ENCODE measurements at regions not wholly inside any gene's neighbourhood (a gene's known extent, or its start where the extent isn't known, plus 50 kb on each side); places are given as distances from the start of the nearest gene placed in this dataset.

DNA sequence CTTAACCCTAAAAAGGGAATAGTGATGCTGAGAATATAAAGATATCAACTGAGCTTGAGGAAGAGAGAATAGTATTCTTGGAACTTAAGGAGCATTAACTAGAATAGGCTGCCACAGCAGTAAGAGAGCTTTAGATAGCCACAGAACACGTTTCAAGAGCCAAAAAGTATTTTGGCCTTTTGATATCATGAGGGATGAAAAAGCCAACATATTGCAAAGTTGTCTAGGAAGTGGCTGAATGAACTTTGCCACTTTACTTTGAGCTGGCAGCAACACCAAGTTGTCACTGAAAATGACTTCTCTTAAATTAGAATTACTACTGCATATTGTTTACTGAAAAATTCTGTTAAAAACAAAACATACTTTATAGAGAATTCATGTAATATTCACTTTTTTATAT lies 1476.2 kb downstream of the MRPL39 start:
- in situ Hi-C loops (cut with HindIII; ENCODE audit: low sequenced_read_pairs), result no loop called here
- DNase-seq (ENCODE audit: low read depth), result no peak
- H3K4me3 ChIP-seq (ENCODE audit: low read depth, low read length), result no peak overlapping the region
- TF ChIP-seq, protein P1, sequence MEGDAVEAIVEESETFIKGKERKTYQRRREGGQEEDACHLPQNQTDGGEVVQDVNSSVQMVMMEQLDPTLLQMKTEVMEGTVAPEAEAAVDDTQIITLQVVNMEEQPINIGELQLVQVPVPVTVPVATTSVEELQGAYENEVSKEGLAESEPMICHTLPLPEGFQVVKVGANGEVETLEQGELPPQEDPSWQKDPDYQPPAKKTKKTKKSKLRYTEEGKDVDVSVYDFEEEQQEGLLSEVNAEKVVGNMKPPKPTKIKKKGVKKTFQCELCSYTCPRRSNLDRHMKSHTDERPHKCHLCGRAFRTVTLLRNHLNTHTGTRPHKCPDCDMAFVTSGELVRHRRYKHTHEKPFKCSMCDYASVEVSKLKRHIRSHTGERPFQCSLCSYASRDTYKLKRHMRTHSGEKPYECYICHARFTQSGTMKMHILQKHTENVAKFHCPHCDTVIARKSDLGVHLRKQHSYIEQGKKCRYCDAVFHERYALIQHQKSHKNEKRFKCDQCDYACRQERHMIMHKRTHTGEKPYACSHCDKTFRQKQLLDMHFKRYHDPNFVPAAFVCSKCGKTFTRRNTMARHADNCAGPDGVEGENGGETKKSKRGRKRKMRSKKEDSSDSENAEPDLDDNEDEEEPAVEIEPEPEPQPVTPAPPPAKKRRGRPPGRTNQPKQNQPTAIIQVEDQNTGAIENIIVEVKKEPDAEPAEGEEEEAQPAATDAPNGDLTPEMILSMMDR (IDR thresholded peaks at IDR 0.05; ENCODE audit: low read depth, low read length, missing control alignments), result no peak

GRCh38 chr21:24127651-24128050 lies 1479.6 kb downstream of the MRPL39 start:
- in situ Hi-C loops (cut with HindIII; ENCODE audit: low sequenced_read_pairs), result no loop called here
- no peak for DNase-seq (ENCODE audit: low read depth)
- TF ChIP-seq, protein P1 (IDR thresholded peaks at IDR 0.05; ENCODE audit: low read depth, low read length, missing control alignments), result no peak
- no peak overlapping the region for H3K4me3 ChIP-seq (ENCODE audit: low read depth, low read length)

- TF ChIP-seq, protein P1 (IDR thresholded peaks at IDR 0.05; ENCODE audit: low read depth, low read length, missing control alignments), result no peak
- in situ Hi-C loops (cut with HindIII; ENCODE audit: low sequenced_read_pairs), result no loop called here
- DNase-seq (ENCODE audit: low read depth), result no peak
- no peak overlapping the region for H3K4me3 ChIP-seq (ENCODE audit: low read depth, low read length)
These were observed 1483.5 kb downstream of the MRPL39 start for GRCh38 chr21:24123785-24124184.

DNA sequence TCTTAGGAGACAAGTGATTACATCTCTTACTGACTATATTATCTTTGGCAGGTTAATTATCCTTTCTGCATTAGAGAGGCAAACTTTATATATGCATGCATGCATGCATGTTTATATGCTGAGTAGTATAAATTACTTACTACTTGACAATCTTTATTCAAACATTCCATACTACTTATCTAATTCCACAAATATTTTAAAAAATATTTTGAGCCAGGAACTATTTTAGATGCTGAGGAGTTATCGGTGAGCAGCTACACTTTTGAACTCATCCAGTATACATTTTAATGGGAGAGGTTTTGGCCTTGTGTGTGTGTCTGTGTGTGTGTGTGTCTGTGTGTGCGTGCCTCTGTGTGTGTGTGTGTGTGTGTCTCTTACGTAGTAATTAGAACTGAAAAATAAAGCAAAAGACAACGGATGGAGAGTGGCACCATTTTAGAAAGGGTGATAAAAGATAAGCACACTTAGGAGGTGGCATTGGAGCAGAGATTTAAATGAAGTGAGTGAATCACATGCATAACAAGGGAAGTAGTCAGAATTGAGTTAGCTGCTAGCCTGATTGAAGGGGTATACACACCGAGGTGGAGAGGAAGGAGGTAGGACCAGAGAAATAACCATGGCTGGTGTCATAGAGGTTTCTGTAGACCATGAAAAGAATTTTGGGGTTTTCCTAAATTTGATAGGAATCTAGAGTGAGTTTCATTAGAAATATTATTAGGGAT lies 1488.4 kb downstream of the MRPL39 start:
- no peak for DNase-seq (ENCODE audit: low read depth)
- in situ Hi-C loops (cut with HindIII; ENCODE audit: low sequenced_read_pairs), result no loop called here
- TF ChIP-seq, protein P1 (IDR thresholded peaks at IDR 0.05; ENCODE audit: low read depth, low read length, missing control alignments), result no peak
- H3K4me3 ChIP-seq (ENCODE audit: low read depth, low read length), result no peak overlapping the region

GRCh38 chr21:24115141-24115540 lies 1492.1 kb downstream of the MRPL39 start:
- in situ Hi-C loops (cut with HindIII; ENCODE audit: low sequenced_read_pairs), result no loop called here
- no peak overlapping the region for H3K4me3 ChIP-seq (ENCODE audit: low read depth, low read length)
- TF ChIP-seq, protein P1 (IDR thresholded peaks at IDR 0.05; ENCODE audit: low read depth, low read length, missing control alignments), result no peak
- no peak for DNase-seq (ENCODE audit: low read depth)

DNA sequence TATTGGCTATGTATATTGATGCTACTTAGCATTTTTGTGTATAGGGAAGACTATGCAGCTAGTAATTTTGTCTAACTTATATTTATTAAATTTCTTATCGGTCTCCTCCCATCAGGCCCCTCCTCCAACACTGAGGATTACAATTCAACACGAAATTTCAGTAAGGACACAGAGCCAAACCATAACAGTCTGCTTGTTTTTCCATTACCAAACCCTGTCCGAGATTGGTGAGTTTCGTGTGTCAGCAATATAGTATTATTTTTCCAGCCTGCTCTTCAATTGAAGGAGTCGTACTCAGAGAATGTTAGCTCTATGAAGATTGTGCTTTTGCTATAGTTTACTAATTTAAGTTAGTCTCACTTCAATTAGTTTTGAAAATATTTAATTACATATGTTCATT lies 1495.3 kb downstream of the MRPL39 start:
- TF ChIP-seq, protein P1 (IDR thresholded peaks at IDR 0.05; ENCODE audit: low read depth, low read length, missing control alignments), result no peak
- DNase-seq (ENCODE audit: low read depth), result peak; percentile 8
- no peak overlapping the region for H3K4me3 ChIP-seq (ENCODE audit: low read depth, low read length)
- in situ Hi-C loops (cut with HindIII; ENCODE audit: low sequenced_read_pairs), result no loop called here
